SK-N-SH (cell line): ENCODE measurements at regions not wholly inside any gene's neighbourhood (a gene's known extent, or its start where the extent isn't known, plus 50 kb on each side); places are given as distances from the start of the nearest gene placed in this dataset.

Experiments used
- CTCF ChIA-PET: fragments of 300-600, 350-600 bp; formaldehyde crosslinking; extraction: SDS; loops from one replicate; lab custom pipeline; 2021; lab: Yijun Ruan, JAX
- POLR2A ChIA-PET: fragments of 350-600 bp; sonication (Branson Sonifier 250); formaldehyde crosslinking; extraction: SDS; loops from one replicate; lab custom pipeline; 2020; ENCODE audit warnings: antibody characterized with exemption, inconsistent platforms; lab: Yijun Ruan, JAX
- DNase-seq: peaks from one replicate; pipeline ENCODE4 v3.0.0; 2012
- H2AFZ ChIP-seq: fragments of 200-600 bp; sonication (generic); 2 replicates; pipeline ENCODE4 v1.8.1; 2016; ENCODE audit warnings: antibody characterized with exemption, mild to moderate bottlenecking, low read depth
- H3F3A ChIP-seq: fragments of 200-600 bp; sonication (generic); replicated peaks from 2 replicates; pipeline ENCODE3; 2016; ENCODE audit warnings: antibody characterized with exemption, mild to moderate bottlenecking; ENCODE audit not compliant: insufficient read depth
- H3K27ac ChIP-seq, 2 experiments: fragments of 200-500 bp in 1 of 2; fragments of 200-600 bp in 1 of 2; sonication (Bioruptor generic) in 1 of 2; sonication (generic), shearing (Covaris generic) in 1 of 2; 2 replicates each; pipeline versions ENCODE4 v1.5.1 to v1.6.1; 2014 to 2016; ENCODE audit warnings: low read depth in 2 of 2, inconsistent platforms in 1 of 2, low read length in 1 of 2, mild to moderate bottlenecking in 1 of 2, mixed read lengths in 1 of 2
- H3K27me3 ChIP-seq: fragments of 200-600 bp; sonication (generic), shearing (Covaris generic); 2 replicates; pipeline ENCODE4 v1.6.1; 2016; ENCODE audit warnings: mixed run types; ENCODE audit not compliant: insufficient read depth
- H3K36me3 ChIP-seq, 2 experiments: fragments of 200-500 bp in 1 of 2; fragments of 200-600 bp in 1 of 2; sonication (Bioruptor generic) in 1 of 2; sonication (generic) in 1 of 2; replicated peaks in 1 of 2; 2 replicates each; pipeline versions ENCODE3 to v1.5.1; 2014 to 2016; ENCODE audit warnings: low read length in 1 of 2, mild to moderate bottlenecking in 1 of 2; ENCODE audit not compliant: insufficient read depth in 2 of 2, control insufficient read depth in 1 of 2
- H3K4me1 ChIP-seq, 2 experiments: fragments of 200-500 bp in 1 of 2; fragments of 200-600 bp in 1 of 2; sonication (Bioruptor generic) in 1 of 2; sonication (generic), shearing (Covaris generic) in 1 of 2; 2 replicates each; pipeline versions ENCODE4 v1.5.1 to v1.6.1; 2014 to 2016; ENCODE audit warnings: low read depth in 1 of 2, low read length in 1 of 2, mixed run types in 1 of 2; ENCODE audit not compliant: insufficient read depth in 2 of 2, control insufficient read depth in 1 of 2
- H3K4me2 ChIP-seq: fragments of 200-600 bp; sonication (generic), shearing (Covaris generic); 2 replicates; pipeline ENCODE4 v1.6.1; 2017; ENCODE audit warnings: mixed run types
- H3K4me3 ChIP-seq, 2 experiments: fragments of 200-500 bp in 1 of 2; fragments of 200-600 bp in 1 of 2; sonication (Bioruptor generic) in 1 of 2; sonication (generic), shearing (Covaris generic) in 1 of 2; 2 replicates each; pipeline versions ENCODE4 v1.5.1 to v1.8.1; 2014 to 2016; ENCODE audit warnings: low read depth in 2 of 2, inconsistent platforms in 1 of 2, low read length in 1 of 2, mild to moderate bottlenecking in 1 of 2, mixed read lengths in 1 of 2, moderate library complexity in 1 of 2
- H3K79me2 ChIP-seq: fragments of 200-600 bp; sonication (generic); 2 replicates; pipeline ENCODE4 v1.8.1; 2017; ENCODE audit warnings: mild to moderate bottlenecking; ENCODE audit not compliant: insufficient read depth
- H3K9ac ChIP-seq: fragments of 200-600 bp; sonication (generic); 2 replicates; pipeline ENCODE4 v1.6.1; 2017; ENCODE audit warnings: mixed run types
- H3K9me2 ChIP-seq: fragments of 200-600 bp; sonication (generic); 2 replicates; pipeline ENCODE4 v1.6.1; 2017; ENCODE audit warnings: mixed run types
- H3K9me3 ChIP-seq: fragments of 200-600 bp; sonication (generic); 2 replicates; pipeline ENCODE4 v1.6.1; 2017; ENCODE audit warnings: mixed run types, mild to moderate bottlenecking, moderate library complexity
- H4K20me1 ChIP-seq: fragments of 200-600 bp; sonication (generic); 2 replicates; pipeline ENCODE4 v1.6.1; 2017; ENCODE audit warnings: mild to moderate bottlenecking, mixed run types; ENCODE audit not compliant: insufficient read depth
- CHD2 ChIP-seq: fragments of 150-350 bp; IDR thresholded peaks from 2 replicates; pipeline ENCODE4 v1.6.1; 2018; ENCODE audit warnings: low read length; ENCODE audit not compliant: partially characterized antibody
- ELF1 ChIP-seq: IDR thresholded peaks from 2 replicates; pipeline ENCODE4 v1.4.0; 2012
- EP300 ChIP-seq, 2 experiments: IDR thresholded peaks; 2 replicates each; pipeline versions ENCODE4 v1.4.0 to v1.6.1; 2012; ENCODE audit warnings: borderline replicate concordance in 1 of 2, low read depth in 1 of 2, low read length in 1 of 2
- EZH2phosphoT487 ChIP-seq: fragments of 200-600 bp; sonication (generic); IDR thresholded peaks from 2 replicates; pipeline ENCODE4 v1.6.1; 2017; ENCODE audit warnings: low read depth, mixed run types, mild to moderate bottlenecking, antibody characterized with exemption, moderate library complexity, borderline replicate concordance
- FOSL2 ChIP-seq: IDR thresholded peaks from 2 replicates; pipeline ENCODE4 v1.4.0; 2012; ENCODE audit warnings: low read depth, mild to moderate bottlenecking, moderate library complexity, borderline replicate concordance
- FOXJ3 ChIP-seq: sonication (generic); formaldehyde crosslinking; IDR thresholded peaks from 2 replicates; pipeline ENCODE4 v1.5.1; 2020; ENCODE audit warnings: mild to moderate bottlenecking, missing genetic modification reagents
- FOXM1 ChIP-seq: IDR thresholded peaks from 2 replicates; pipeline ENCODE4 v1.4.0; 2012; ENCODE audit warnings: low read depth, mild to moderate bottlenecking
- MEF2A ChIP-seq: IDR thresholded peaks from 2 replicates; pipeline ENCODE4 v1.4.0; 2012; ENCODE audit warnings: low read depth, borderline replicate concordance
- NRF1 ChIP-seq: IDR thresholded peaks from 2 replicates; pipeline ENCODE4 v1.6.1; 2012; ENCODE audit warnings: low read depth, mild to moderate bottlenecking, low read length
- RFX5 ChIP-seq: IDR thresholded peaks from 2 replicates; pipeline ENCODE4 v1.6.1; 2012; ENCODE audit warnings: mild to moderate bottlenecking, improper control_type of control experiment, low read length
- SIN3A ChIP-seq: IDR thresholded peaks from 2 replicates; pipeline ENCODE4 v1.6.1; 2012; ENCODE audit warnings: low read depth, mild to moderate bottlenecking, low read length, moderate library complexity, borderline replicate concordance
- SMC3 ChIP-seq: IDR thresholded peaks from 2 replicates; pipeline ENCODE4 v1.6.1; 2012; ENCODE audit warnings: low read depth, low read length, improper control_type of control experiment
- TAF1 ChIP-seq: IDR thresholded peaks from 2 replicates; pipeline ENCODE4 v1.6.1; 2012; ENCODE audit warnings: low read depth, mild to moderate bottlenecking, low read length, moderate library complexity, borderline replicate concordance
- TCF12 ChIP-seq: IDR thresholded peaks from 2 replicates; pipeline ENCODE4 v1.4.0; 2012
- TEAD4 ChIP-seq: IDR thresholded peaks from 2 replicates; pipeline ENCODE4 v1.4.0; 2012; ENCODE audit warnings: mild to moderate bottlenecking, borderline replicate concordance; ENCODE audit not compliant: insufficient read depth
- TF ChIP-seq, protein P1 (sequence below): IDR thresholded peaks from 2 replicates; pipeline ENCODE4; 2012
- TF ChIP-seq, protein P2 (sequence below): IDR thresholded peaks from 2 replicates; pipeline ENCODE4 v1.4.0; 2012; ENCODE audit warnings: low read depth, borderline replicate concordance
- TF ChIP-seq, protein P3 (sequence below): fragments of 150-350 bp; IDR thresholded peaks from 2 replicates; pipeline ENCODE4 v1.6.1; 2016; ENCODE audit warnings: mild to moderate bottlenecking, low read depth, low read length
- TF ChIP-seq, protein P4 (sequence below): IDR thresholded peaks from 2 replicates; pipeline ENCODE4 v1.4.0; 2012; ENCODE audit warnings: low read depth, borderline replicate concordance
- TF ChIP-seq, protein P5 (sequence below): fragments of 200-600 bp; sonication (generic); IDR thresholded peaks from 2 replicates; pipeline ENCODE4 v1.6.1; 2017; ENCODE audit warnings: antibody characterized with exemption, mild to moderate bottlenecking, moderate library complexity

GRCh38 chr10:88097536-88097935 is 234.1 kb downstream of the PTEN start:
- Histone ChIP-seq H3K27ac (no peak overlapping the region), H3K9me3 (no peaks in the 10 kb centered on the region), H3K4me3 (no peak overlapping the region), H3K4me1 (no peaks in the 10 kb centered on the region; a peak in 1 of 4 replicates), H3K9ac (no peak overlapping the region), H3K4me2 (no peak overlapping the region), H3F3A (no peaks in the 10 kb centered on the region), H4K20me1 (no peaks in the 10 kb centered on the region), H3K9me2 (no peaks in the 10 kb centered on the region), H3K36me3 (no peaks in the 10 kb centered on the region), H3K79me2 (no peaks in the 10 kb centered on the region), H3K27me3 (no peaks in the 10 kb centered on the region), H2AFZ (no peak overlapping the region)
- no peak for TF ChIP-seq SMC3
- TF ChIP-seq FOXJ3, result no peak
- TF ChIP-seq NRF1, result no peak
- no peak for TF ChIP-seq MEF2A
- POLR2A ChIA-PET, result no interaction called here
- CTCF ChIA-PET, result no interaction called here
- DNase-seq, result no peak

- H3K79me2 ChIP-seq, result no peaks in the 10 kb centered on the region
- no peaks in the 10 kb centered on the region for H3K9me2 ChIP-seq
- H3K4me2 ChIP-seq, result no peak overlapping the region
- no peaks in the 10 kb centered on the region for H3K36me3 ChIP-seq
- DNase-seq, result no peak
- no peaks in the 10 kb centered on the region for H3K4me1 ChIP-seq
- H3K27ac ChIP-seq, result no peak overlapping the region; a peak in 1 of 4 replicates
- no peak overlapping the region for H3K9ac ChIP-seq
- no peaks in the 10 kb centered on the region for H4K20me1 ChIP-seq
- H3K27me3 ChIP-seq, result no peaks in the 10 kb centered on the region
- no peaks in the 10 kb centered on the region for H3F3A ChIP-seq
- TF ChIP-seq FOXJ3 (no peak), TCF12 (no peak), SIN3A (no peak), CHD2 (no peak), FOSL2 (no peak), FOXM1 (no peak), ELF1 (no peak), MEF2A (no peak), EP300 (IDR thresholded peaks at IDR 0.05; ENCODE audit: borderline replicate concordance in 1 of 2, low read depth in 1 of 2, low read length in 1 of 2) (no peak), TEAD4 (no peak), TAF1 (no peak), NRF1 (no peak), RFX5 (no peak), EZH2phosphoT487 (no peak)
- TF ChIP-seq, protein P1, sequence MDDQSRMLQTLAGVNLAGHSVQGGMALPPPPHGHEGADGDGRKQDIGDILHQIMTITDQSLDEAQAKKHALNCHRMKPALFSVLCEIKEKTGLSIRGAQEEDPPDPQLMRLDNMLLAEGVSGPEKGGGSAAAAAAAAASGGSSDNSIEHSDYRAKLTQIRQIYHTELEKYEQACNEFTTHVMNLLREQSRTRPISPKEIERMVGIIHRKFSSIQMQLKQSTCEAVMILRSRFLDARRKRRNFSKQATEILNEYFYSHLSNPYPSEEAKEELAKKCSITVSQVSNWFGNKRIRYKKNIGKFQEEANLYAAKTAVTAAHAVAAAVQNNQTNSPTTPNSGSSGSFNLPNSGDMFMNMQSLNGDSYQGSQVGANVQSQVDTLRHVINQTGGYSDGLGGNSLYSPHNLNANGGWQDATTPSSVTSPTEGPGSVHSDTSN, result no peak
- TF ChIP-seq, protein P2, sequence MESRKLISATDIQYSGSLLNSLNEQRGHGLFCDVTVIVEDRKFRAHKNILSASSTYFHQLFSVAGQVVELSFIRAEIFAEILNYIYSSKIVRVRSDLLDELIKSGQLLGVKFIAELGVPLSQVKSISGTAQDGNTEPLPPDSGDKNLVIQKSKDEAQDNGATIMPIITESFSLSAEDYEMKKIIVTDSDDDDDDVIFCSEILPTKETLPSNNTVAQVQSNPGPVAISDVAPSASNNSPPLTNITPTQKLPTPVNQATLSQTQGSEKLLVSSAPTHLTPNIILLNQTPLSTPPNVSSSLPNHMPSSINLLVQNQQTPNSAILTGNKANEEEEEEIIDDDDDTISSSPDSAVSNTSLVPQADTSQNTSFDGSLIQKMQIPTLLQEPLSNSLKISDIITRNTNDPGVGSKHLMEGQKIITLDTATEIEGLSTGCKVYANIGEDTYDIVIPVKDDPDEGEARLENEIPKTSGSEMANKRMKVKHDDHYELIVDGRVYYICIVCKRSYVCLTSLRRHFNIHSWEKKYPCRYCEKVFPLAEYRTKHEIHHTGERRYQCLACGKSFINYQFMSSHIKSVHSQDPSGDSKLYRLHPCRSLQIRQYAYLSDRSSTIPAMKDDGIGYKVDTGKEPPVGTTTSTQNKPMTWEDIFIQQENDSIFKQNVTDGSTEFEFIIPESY, result no peak
- TF ChIP-seq, protein P3, sequence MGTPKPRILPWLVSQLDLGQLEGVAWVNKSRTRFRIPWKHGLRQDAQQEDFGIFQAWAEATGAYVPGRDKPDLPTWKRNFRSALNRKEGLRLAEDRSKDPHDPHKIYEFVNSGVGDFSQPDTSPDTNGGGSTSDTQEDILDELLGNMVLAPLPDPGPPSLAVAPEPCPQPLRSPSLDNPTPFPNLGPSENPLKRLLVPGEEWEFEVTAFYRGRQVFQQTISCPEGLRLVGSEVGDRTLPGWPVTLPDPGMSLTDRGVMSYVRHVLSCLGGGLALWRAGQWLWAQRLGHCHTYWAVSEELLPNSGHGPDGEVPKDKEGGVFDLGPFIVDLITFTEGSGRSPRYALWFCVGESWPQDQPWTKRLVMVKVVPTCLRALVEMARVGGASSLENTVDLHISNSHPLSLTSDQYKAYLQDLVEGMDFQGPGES, result no peak
- TF ChIP-seq, protein P4, sequence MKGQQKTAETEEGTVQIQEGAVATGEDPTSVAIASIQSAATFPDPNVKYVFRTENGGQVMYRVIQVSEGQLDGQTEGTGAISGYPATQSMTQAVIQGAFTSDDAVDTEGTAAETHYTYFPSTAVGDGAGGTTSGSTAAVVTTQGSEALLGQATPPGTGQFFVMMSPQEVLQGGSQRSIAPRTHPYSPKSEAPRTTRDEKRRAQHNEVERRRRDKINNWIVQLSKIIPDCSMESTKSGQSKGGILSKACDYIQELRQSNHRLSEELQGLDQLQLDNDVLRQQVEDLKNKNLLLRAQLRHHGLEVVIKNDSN, result no peak
- TF ChIP-seq, protein P5, sequence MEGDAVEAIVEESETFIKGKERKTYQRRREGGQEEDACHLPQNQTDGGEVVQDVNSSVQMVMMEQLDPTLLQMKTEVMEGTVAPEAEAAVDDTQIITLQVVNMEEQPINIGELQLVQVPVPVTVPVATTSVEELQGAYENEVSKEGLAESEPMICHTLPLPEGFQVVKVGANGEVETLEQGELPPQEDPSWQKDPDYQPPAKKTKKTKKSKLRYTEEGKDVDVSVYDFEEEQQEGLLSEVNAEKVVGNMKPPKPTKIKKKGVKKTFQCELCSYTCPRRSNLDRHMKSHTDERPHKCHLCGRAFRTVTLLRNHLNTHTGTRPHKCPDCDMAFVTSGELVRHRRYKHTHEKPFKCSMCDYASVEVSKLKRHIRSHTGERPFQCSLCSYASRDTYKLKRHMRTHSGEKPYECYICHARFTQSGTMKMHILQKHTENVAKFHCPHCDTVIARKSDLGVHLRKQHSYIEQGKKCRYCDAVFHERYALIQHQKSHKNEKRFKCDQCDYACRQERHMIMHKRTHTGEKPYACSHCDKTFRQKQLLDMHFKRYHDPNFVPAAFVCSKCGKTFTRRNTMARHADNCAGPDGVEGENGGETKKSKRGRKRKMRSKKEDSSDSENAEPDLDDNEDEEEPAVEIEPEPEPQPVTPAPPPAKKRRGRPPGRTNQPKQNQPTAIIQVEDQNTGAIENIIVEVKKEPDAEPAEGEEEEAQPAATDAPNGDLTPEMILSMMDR, result no peak
- H2AFZ ChIP-seq, result no peak overlapping the region
- CTCF ChIA-PET, result interaction anchor here (0.9 to 1.8 kb wide), 2 partner anchors 13 to 17 kb away, joined by 3 to 4 read pairs; no protein-coding TSS in a partner anchor
- no peak overlapping the region for H3K4me3 ChIP-seq
- POLR2A ChIA-PET, result no interaction called here
- H3K9me3 ChIP-seq, result no peaks in the 10 kb centered on the region
These were observed 236.9 kb downstream of the PTEN start for GRCh38 chr10:88100281-88100680.
